RPMI7951 (cell line): ENCODE measurements at regions not wholly inside any gene's neighbourhood (a gene's known extent, or its start where the extent isn't known, plus 50 kb on each side); places are given as distances from the start of the nearest gene placed in this dataset.
"Not testable (repeated sequence)": the region's sequence is repeated elsewhere in the genome, so short reads cannot be mapped to it uniquely, and the experiment has no call there.

Source experiments
- DNase-seq: peaks from one replicate; pipeline ENCODE4 v3.0.0-alpha.2; 2012; ENCODE audit warnings: low read depth

DNA sequence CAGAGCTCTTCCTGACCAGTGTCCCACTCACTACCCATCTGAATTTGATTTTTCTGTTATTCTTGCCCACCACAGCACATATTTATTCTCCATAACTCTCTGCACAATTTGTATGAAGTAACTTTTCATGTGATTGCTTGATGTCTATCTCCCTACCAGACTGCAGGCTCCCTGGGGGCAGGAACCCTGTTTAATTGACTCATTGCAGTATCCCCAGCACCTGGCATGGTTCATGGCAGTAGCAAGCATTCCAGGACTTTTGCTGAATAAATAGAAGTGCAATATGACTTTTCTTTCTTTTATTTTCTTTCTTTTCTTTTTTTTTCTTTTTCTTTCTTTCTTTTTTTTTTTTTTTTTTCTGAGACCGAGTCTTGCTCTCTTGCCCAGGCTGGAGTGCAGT, 88.7 kb upstream of the XPO1 start:
- DNase-seq, result no peak

DNA sequence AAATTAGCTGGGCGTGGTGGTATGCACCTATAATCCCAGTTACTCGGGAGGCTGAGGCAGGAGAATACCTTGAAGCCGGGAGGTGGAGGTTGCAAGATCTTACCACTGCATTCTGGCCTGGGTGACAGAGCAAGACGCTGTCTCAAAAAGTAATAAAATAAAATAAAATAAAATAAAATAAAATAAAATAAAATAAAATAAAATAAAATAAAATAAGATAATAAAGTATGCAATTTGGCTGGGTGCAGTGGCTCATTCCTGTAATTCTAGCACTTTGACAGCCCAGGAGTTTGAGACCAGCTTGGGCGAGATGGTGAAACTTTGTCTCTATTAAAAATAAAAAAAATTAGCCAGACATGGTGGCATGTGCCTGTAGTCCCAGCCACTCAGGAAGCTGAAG, 85.6 kb upstream of the XPO1 start:
- no peak for DNase-seq

- peak; percentile 94 for DNase-seq
These were observed 82.3 kb upstream of the XPO1 start for GRCh38 chr2:61620244-61621159.

DNA sequence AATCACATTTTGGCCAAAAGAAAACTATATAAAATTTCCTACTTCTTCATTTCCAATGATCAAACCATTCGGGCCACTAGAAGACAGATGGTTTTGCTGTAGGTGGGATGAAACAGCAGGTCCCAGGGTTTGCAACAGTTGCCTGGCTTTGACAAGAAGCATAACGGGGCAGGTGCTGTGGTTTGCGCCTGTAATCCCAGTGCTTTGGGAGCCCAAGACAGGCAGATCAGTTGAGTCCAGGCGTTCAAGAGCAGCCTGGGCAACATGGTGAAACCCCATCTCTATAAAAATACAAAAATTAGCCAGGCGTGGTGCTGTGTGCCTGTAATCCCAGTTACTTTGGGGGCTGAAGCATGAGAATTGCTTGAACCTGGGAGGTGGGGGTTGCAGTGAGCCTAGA, 81.4 kb upstream of the XPO1 start:
- no peak for DNase-seq

- DNase-seq, result no peak
These were observed 79.5 kb upstream of the XPO1 start for GRCh38 chr2:61617610-61618009.

GRCh38 chr2:61605245-61605644, 67.1 kb upstream of the XPO1 start:
- no peak for DNase-seq

- DNase-seq, result no peak
These were observed 66.3 kb upstream of the XPO1 start for GRCh38 chr2:61604433-61604832.

DNA sequence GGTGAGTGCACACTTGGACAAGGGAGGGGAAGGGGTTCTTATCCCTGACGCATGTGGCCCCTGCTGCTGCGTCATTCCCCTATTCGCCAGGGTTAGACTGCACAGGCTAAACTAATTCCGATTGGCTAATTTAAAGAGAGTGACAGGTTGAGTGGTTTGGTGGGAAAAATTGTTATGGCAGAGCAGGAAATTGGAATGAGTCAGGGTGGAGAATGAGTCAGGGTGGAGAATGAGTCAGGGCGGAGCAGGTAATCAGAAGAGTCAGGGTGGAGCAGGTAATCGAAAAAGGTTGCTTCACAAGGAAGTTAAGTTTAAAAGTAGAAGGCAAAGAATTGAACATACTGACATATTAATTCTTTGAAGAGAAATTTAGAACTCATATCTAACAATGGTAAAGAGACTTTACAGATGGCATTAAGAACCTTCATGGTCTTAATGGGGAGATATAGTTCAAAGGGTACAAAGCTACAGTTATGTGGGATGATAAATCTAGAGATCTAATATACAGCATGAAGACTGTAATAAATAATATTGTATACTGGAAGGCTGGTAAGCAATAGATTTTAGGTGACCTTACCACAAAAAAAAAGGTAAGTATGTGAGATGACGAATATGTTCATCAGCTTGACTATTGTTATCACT, 60.5 kb upstream of the XPO1 start:
- DNase-seq, result peak; percentile 43

GRCh38 chr2:61597300-61598289, 59.4 kb upstream of the XPO1 start:
- no peak for DNase-seq

DNA sequence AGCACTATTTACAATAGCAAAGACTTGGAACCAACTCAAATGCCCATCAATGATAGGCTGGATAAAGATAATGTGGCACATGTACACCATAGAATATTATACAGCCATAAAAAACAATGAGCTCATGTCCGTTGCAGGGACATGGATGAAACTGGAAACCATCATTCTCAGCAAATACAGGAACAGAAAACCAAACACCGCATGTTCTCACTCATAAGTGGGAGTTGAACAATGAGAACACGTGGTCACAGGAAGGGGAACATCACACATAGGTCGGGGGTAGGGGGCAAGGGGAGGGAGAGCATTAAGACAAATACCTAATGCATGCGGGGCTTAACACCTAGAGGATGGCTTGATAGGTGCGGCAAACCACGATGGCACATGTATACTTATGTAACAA, 56.0 kb upstream of the XPO1 start:
- not testable (repeated sequence) for DNase-seq

- not testable (repeated sequence) for DNase-seq
These were observed 55.5 kb upstream of the XPO1 start for GRCh38 chr2:61593648-61594047.

- no peak for DNase-seq
These were observed 52.1 kb upstream of the XPO1 start for GRCh38 chr2:61590214-61590613.

GRCh38 chr2:61588566-61588965, 50.4 kb upstream of the XPO1 start:
- DNase-seq, result no peak
